ENCODE measurements at regions not wholly inside any gene's neighbourhood (a gene's known extent, or its start where the extent isn't known, plus 50 kb on each side); places are given as distances from the start of the nearest gene placed in this dataset.

- TF ChIP-seq TCF4 (CRISPR knock-in tag; IDR thresholded peaks at IDR 0.05; ENCODE audit: borderline replicate concordance) (no peak), BACH2 (CRISPR knock-in tag; IDR thresholded peaks at IDR 0.05; ENCODE audit: borderline replicate concordance) (no peak), RARB (CRISPR knock-in tag; IDR thresholded peaks at IDR 0.05) (no peak), CREB5 (CRISPR knock-in tag; IDR thresholded peaks at IDR 0.05; ENCODE audit: low read depth) (no peak), TOX (CRISPR knock-in tag; IDR thresholded peaks at IDR 0.05; ENCODE audit: borderline replicate concordance) (no peak), ESRRG (CRISPR knock-in tag; IDR thresholded peaks at IDR 0.05) (no peak), ISL1 (CRISPR knock-in tag; IDR thresholded peaks at IDR 0.05) (no peak), ZFP3 (CRISPR knock-in tag; IDR thresholded peaks at IDR 0.05) (no peak)
- TF ChIP-seq, protein P1, sequence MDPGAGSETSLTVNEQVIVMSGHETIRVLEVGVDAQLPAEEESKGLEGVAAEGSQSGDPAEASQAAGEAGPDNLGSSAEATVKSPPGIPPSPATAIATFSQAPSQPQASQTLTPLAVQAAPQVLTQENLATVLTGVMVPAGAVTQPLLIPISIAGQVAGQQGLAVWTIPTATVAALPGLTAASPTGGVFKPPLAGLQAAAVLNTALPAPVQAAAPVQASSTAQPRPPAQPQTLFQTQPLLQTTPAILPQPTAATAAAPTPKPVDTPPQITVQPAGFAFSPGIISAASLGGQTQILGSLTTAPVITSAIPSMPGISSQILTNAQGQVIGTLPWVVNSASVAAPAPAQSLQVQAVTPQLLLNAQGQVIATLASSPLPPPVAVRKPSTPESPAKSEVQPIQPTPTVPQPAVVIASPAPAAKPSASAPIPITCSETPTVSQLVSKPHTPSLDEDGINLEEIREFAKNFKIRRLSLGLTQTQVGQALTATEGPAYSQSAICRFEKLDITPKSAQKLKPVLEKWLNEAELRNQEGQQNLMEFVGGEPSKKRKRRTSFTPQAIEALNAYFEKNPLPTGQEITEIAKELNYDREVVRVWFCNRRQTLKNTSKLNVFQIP (CRISPR knock-in tag; IDR thresholded peaks at IDR 0.05; ENCODE audit: borderline replicate concordance, low read depth), result no peak
- TF ChIP-seq, protein P2, sequence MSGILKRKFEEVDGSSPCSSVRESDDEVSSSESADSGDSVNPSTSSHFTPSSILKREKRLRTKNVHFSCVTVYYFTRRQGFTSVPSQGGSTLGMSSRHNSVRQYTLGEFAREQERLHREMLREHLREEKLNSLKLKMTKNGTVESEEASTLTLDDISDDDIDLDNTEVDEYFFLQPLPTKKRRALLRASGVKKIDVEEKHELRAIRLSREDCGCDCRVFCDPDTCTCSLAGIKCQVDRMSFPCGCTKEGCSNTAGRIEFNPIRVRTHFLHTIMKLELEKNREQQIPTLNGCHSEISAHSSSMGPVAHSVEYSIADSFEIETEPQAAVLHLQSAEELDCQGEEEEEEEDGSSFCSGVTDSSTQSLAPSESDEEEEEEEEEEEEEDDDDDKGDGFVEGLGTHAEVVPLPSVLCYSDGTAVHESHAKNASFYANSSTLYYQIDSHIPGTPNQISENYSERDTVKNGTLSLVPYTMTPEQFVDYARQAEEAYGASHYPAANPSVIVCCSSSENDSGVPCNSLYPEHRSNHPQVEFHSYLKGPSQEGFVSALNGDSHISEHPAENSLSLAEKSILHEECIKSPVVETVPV (CRISPR knock-in tag; IDR thresholded peaks at IDR 0.05), result no peak
Measured at GRCh38 chr9:26657958-26658357, 234.6 kb downstream of the CAAP1 start.

Data from SK-N-SH treated with all-trans-retinoic acid at 6 μM for 48 hours (cell line).